ENCODE measurements at regions not wholly inside any gene's neighbourhood (a gene's known extent, or its start where the extent isn't known, plus 50 kb on each side); places are given as distances from the start of the nearest gene placed in this dataset.
"Not testable (repeated sequence)": the region's sequence is repeated elsewhere in the genome, so short reads cannot be mapped to it uniquely, and the experiment has no call there.

GRCh38 chr7:51551070-51551469, 234.5 kb upstream of the COBL start:
- H3K36me3 Mint-ChIP-seq: no peaks in the 10 kb centered on the region
- no peak overlapping the region for H3K27ac Mint-ChIP-seq
- no peak for ATAC-seq
- no peaks in the 10 kb centered on the region for H3K27me3 Mint-ChIP-seq
- peaks cover 5% of the 10 kb centered on the region for H3K9me3 Mint-ChIP-seq (ENCODE audit: low read depth)
- DNase-seq: no peak
- CTCF ChIA-PET: no interaction called here
- no peak overlapping the region for H3K4me3 Mint-ChIP-seq
- no peaks in the 10 kb centered on the region for H3K4me1 Mint-ChIP-seq

GRCh38 chr7:51545131-51545530, 228.5 kb upstream of the COBL start:
- no peaks in the 10 kb centered on the region for H3K36me3 Mint-ChIP-seq
- ATAC-seq (no peak), DNase-seq (no peak)
- peaks cover 5% of the 10 kb centered on the region for H3K9me3 Mint-ChIP-seq (ENCODE audit: low read depth)
- CTCF ChIA-PET: no interaction called here
- no peak overlapping the region for H3K4me3 Mint-ChIP-seq
- H3K27me3 Mint-ChIP-seq: no peaks in the 10 kb centered on the region
- H3K4me1 Mint-ChIP-seq: no peaks in the 10 kb centered on the region
- H3K27ac Mint-ChIP-seq: no peak overlapping the region

GRCh38 chr7:51543801-51544553, 227.4 kb upstream of the COBL start:
- DNase-seq (no peak), ATAC-seq (no peak)
- peaks cover 4% of the 10 kb centered on the region for H3K9me3 Mint-ChIP-seq (ENCODE audit: low read depth)
- no peaks in the 10 kb centered on the region for H3K27me3 Mint-ChIP-seq
- H3K36me3 Mint-ChIP-seq: no peaks in the 10 kb centered on the region
- CTCF ChIA-PET: no interaction called here
- no peaks in the 10 kb centered on the region for H3K4me1 Mint-ChIP-seq
- H3K27ac Mint-ChIP-seq: no peak overlapping the region
- no peak overlapping the region for H3K4me3 Mint-ChIP-seq

GRCh38 chr7:51540906-51541305, 224.3 kb upstream of the COBL start:
- H3K36me3 Mint-ChIP-seq; H3K27me3 Mint-ChIP-seq; CTCF ChIA-PET; H3K4me3 Mint-ChIP-seq; H3K9me3 Mint-ChIP-seq (ENCODE audit: low read depth); ATAC-seq; H3K27ac Mint-ChIP-seq; DNase-seq; H3K4me1 Mint-ChIP-seq: not testable (repeated sequence)

- DNase-seq (no peak), ATAC-seq (no peak)
- Mint-ChIP-seq H3K9me3 (ENCODE audit: low read depth) (peaks cover 4% of the 10 kb centered on the region), H3K4me3 (no peak overlapping the region), H3K27ac (no peak overlapping the region), H3K4me1 (no peaks in the 10 kb centered on the region), H3K36me3 (no peaks in the 10 kb centered on the region), H3K27me3 (no peaks in the 10 kb centered on the region)
- CTCF ChIA-PET: no interaction called here
Measured at GRCh38 chr7:51539840-51540239, 223.2 kb upstream of the COBL start.

- Mint-ChIP-seq H3K4me3 (no peak overlapping the region), H3K36me3 (no peaks in the 10 kb centered on the region), H3K9me3 (ENCODE audit: low read depth) (no peaks in the 10 kb centered on the region), H3K27me3 (no peaks in the 10 kb centered on the region), H3K27ac (no peak overlapping the region), H3K4me1 (no peaks in the 10 kb centered on the region)
- DNase-seq (no peak), ATAC-seq (no peak)
- CTCF ChIA-PET: no interaction called here
Measured at GRCh38 chr7:51528172-51528571, 211.6 kb upstream of the COBL start.

- no peak for ATAC-seq
- H3K4me3 Mint-ChIP-seq: no peak overlapping the region
- H3K27ac Mint-ChIP-seq: no peak overlapping the region
- CTCF ChIA-PET: no interaction called here
- DNase-seq: no peak
- H3K36me3 Mint-ChIP-seq: no peaks in the 10 kb centered on the region
- no peaks in the 10 kb centered on the region for H3K4me1 Mint-ChIP-seq
- no peaks in the 10 kb centered on the region for H3K9me3 Mint-ChIP-seq (ENCODE audit: low read depth)
- no peaks in the 10 kb centered on the region for H3K27me3 Mint-ChIP-seq
Measured at GRCh38 chr7:51521694-51522312, 205.2 kb upstream of the COBL start.

GRCh38 chr7:51521054-51521453, 204.4 kb upstream of the COBL start:
- DNase-seq: no peak
- Mint-ChIP-seq H3K4me3 (no peak overlapping the region), H3K36me3 (no peaks in the 10 kb centered on the region), H3K9me3 (ENCODE audit: low read depth) (peaks cover 2% of the 10 kb centered on the region), H3K27ac (no peak overlapping the region), H3K27me3 (no peaks in the 10 kb centered on the region), H3K4me1 (no peaks in the 10 kb centered on the region)
- ATAC-seq: no peak
- CTCF ChIA-PET: no interaction called here

GRCh38 chr7:51518646-51519045, 202.0 kb upstream of the COBL start:
- H3K27me3 Mint-ChIP-seq: no peaks in the 10 kb centered on the region
- CTCF ChIA-PET: no interaction called here
- no peaks in the 10 kb centered on the region for H3K4me1 Mint-ChIP-seq
- ATAC-seq (no peak), DNase-seq (no peak)
- H3K4me3 Mint-ChIP-seq: no peak overlapping the region
- H3K27ac Mint-ChIP-seq: no peak overlapping the region
- no peaks in the 10 kb centered on the region for H3K36me3 Mint-ChIP-seq
- peaks cover 2% of the 10 kb centered on the region for H3K9me3 Mint-ChIP-seq (ENCODE audit: low read depth)

GRCh38 chr7:51517187-51517586, 200.6 kb upstream of the COBL start:
- ATAC-seq (no peak), DNase-seq (no peak)
- H3K4me3 Mint-ChIP-seq: no peak overlapping the region
- H3K9me3 Mint-ChIP-seq (ENCODE audit: low read depth): peaks cover 2% of the 10 kb centered on the region
- no peaks in the 10 kb centered on the region for H3K36me3 Mint-ChIP-seq
- H3K27ac Mint-ChIP-seq: no peak overlapping the region
- H3K27me3 Mint-ChIP-seq: no peaks in the 10 kb centered on the region
- CTCF ChIA-PET: no interaction called here
- H3K4me1 Mint-ChIP-seq: no peaks in the 10 kb centered on the region

GRCh38 chr7:51501620-51502019, 185.0 kb upstream of the COBL start:
- no peaks in the 10 kb centered on the region for H3K36me3 Mint-ChIP-seq
- no peak overlapping the region for H3K4me3 Mint-ChIP-seq
- no peak overlapping the region for H3K27ac Mint-ChIP-seq
- ATAC-seq: no peak
- H3K27me3 Mint-ChIP-seq: no peaks in the 10 kb centered on the region
- CTCF ChIA-PET: no interaction called here
- no peaks in the 10 kb centered on the region for H3K4me1 Mint-ChIP-seq
- peaks cover 3% of the 10 kb centered on the region for H3K9me3 Mint-ChIP-seq (ENCODE audit: low read depth)
- no peak for DNase-seq

- H3K27ac Mint-ChIP-seq: no peak overlapping the region
- H3K9me3 Mint-ChIP-seq (ENCODE audit: low read depth): peaks cover 4% of the 10 kb centered on the region
- no peaks in the 10 kb centered on the region for H3K4me1 Mint-ChIP-seq
- DNase-seq (no peak), ATAC-seq (no peak)
- no peaks in the 10 kb centered on the region for H3K27me3 Mint-ChIP-seq
- CTCF ChIA-PET: no interaction called here
- no peak overlapping the region for H3K4me3 Mint-ChIP-seq
- no peaks in the 10 kb centered on the region for H3K36me3 Mint-ChIP-seq
Measured at GRCh38 chr7:51482976-51483375, 166.4 kb upstream of the COBL start.

- H3K9me3 Mint-ChIP-seq (ENCODE audit: low read depth): peaks cover 4% of the 10 kb centered on the region
- H3K36me3 Mint-ChIP-seq: no peaks in the 10 kb centered on the region
- no peaks in the 10 kb centered on the region for H3K27me3 Mint-ChIP-seq
- CTCF ChIA-PET: no interaction called here
- H3K4me3 Mint-ChIP-seq: no peak overlapping the region
- H3K27ac Mint-ChIP-seq: no peak overlapping the region
- no peaks in the 10 kb centered on the region for H3K4me1 Mint-ChIP-seq
- ATAC-seq: no peak
- DNase-seq: no peak
Measured at GRCh38 chr7:51481421-51481820, 164.8 kb upstream of the COBL start.

GRCh38 chr7:51477819-51478218, 161.2 kb upstream of the COBL start:
- CTCF ChIA-PET: no interaction called here
- H3K27me3 Mint-ChIP-seq: no peaks in the 10 kb centered on the region
- DNase-seq: no peak
- no peak overlapping the region for H3K4me3 Mint-ChIP-seq
- H3K27ac Mint-ChIP-seq: no peak overlapping the region
- ATAC-seq: no peak
- peaks cover 4% of the 10 kb centered on the region for H3K9me3 Mint-ChIP-seq (ENCODE audit: low read depth)
- H3K4me1 Mint-ChIP-seq: no peaks in the 10 kb centered on the region
- no peaks in the 10 kb centered on the region for H3K36me3 Mint-ChIP-seq

Data from activated CD8-positive, alpha-beta memory T cell treated with anti-CD3 and anti-CD28 coated beads, Interleukin-2, amount 10 ng/mL, durations not matched to agents 7 days and 5 days (primary cell).